GM23248 (cell line): ENCODE measurements at regions not wholly inside any gene's neighbourhood (a gene's known extent, or its start where the extent isn't known, plus 50 kb on each side); places are given as distances from the start of the nearest gene placed in this dataset.

Experiments
- DNase-seq: peaks from one replicate; pipeline ENCODE4 v3.0.0-alpha.2; 2015
- H2AFZ ChIP-seq: fragments of 200-600 bp; sonication (generic); 2 replicates; pipeline ENCODE4 v1.6.1; 2016; ENCODE audit warnings: antibody characterized with exemption
- H3F3A ChIP-seq: fragments of 200-600 bp; sonication (generic); 2 replicates; pipeline ENCODE4 v1.6.1; 2016; ENCODE audit warnings: mild to moderate bottlenecking, antibody characterized with exemption, mixed run types; ENCODE audit not compliant: insufficient read depth
- H3K27ac ChIP-seq: fragments of 200-600 bp; sonication (generic); 2 replicates; pipeline ENCODE4 v1.5.1; 2016; ENCODE audit warnings: mild to moderate bottlenecking
- H3K27me3 ChIP-seq: fragments of 200-600 bp; sonication (generic); replicated peaks from 2 replicates; pipeline ENCODE4 v1.6.1; 2016; ENCODE audit warnings: mild to moderate bottlenecking; ENCODE audit not compliant: insufficient read depth
- H3K36me3 ChIP-seq: fragments of 200-600 bp; sonication (generic); 2 replicates; pipeline ENCODE4 v1.6.1; 2016; ENCODE audit warnings: low read depth, mild to moderate bottlenecking
- H3K4me1 ChIP-seq: fragments of 200-600 bp; sonication (generic); 2 replicates; pipeline ENCODE4 v1.6.1; 2016; ENCODE audit warnings: mild to moderate bottlenecking; ENCODE audit not compliant: insufficient read depth
- H3K4me2 ChIP-seq: fragments of 200-600 bp; sonication (generic); one replicate; pipeline ENCODE4 v1.6.1; 2016; ENCODE audit warnings: mild to moderate bottlenecking; ENCODE audit not compliant: unreplicated experiment
- H3K4me3 ChIP-seq: fragments of 200-600 bp; sonication (generic); 2 replicates; pipeline ENCODE4 v1.5.1; 2016; ENCODE audit warnings: mild to moderate bottlenecking
- H3K79me2 ChIP-seq: fragments of 200-600 bp; sonication (generic); 2 replicates; pipeline ENCODE4 v1.6.1; 2016; ENCODE audit warnings: mild to moderate bottlenecking; ENCODE audit not compliant: insufficient read depth
- H3K9ac ChIP-seq: fragments of 200-600 bp; sonication (generic); 2 replicates; pipeline ENCODE4 v1.6.1; 2016; ENCODE audit warnings: mild to moderate bottlenecking
- H3K9me2 ChIP-seq: fragments of 200-600 bp; sonication (generic); 2 replicates; pipeline ENCODE4 v1.6.1; 2016; ENCODE audit warnings: mixed run types, mild to moderate bottlenecking, moderate library complexity; ENCODE audit not compliant: insufficient read depth
- H3K9me3 ChIP-seq: fragments of 200-600 bp; sonication (generic); one replicate; pipeline ENCODE4 v1.6.1; 2017; ENCODE audit warnings: low read depth
- H4K20me1 ChIP-seq: fragments of 200-600 bp; sonication (generic); 2 replicates; pipeline ENCODE4 v1.6.0; 2016; ENCODE audit not compliant: insufficient read depth
- EZH2 ChIP-seq: fragments of 200-600 bp; sonication (generic); IDR thresholded peaks from 2 replicates; pipeline ENCODE4 v1.6.1; 2018; ENCODE audit warnings: antibody characterized with exemption, mild to moderate bottlenecking; ENCODE audit not compliant: insufficient read depth, poor library complexity, severe bottlenecking
- EZH2phosphoT487 ChIP-seq: fragments of 200-600 bp; sonication (generic); IDR thresholded peaks from 2 replicates; pipeline ENCODE4 v1.6.1; 2018; ENCODE audit warnings: antibody characterized with exemption, moderate library complexity, mild to moderate bottlenecking, low read depth; ENCODE audit not compliant: insufficient read depth
- WGBS, 2 experiments: methylation state at CpG; one replicate each; pipeline ENCODE4 v1.1.6; 2015 to 2017; ENCODE audit warnings: low lambda C conversion rate in 2 of 2, low coverage in 1 of 2; ENCODE audit errors: missing lambda C conversion rate in 2 of 2; 5-methylcytosine and 5-hydroxymethylcytosine counted together
- in situ Hi-C: fragments of 300-500 bp; cut with MboI; formaldehyde crosslinking; loops from 2 replicates; pipeline ENCODE4 v1.15.0; 2020

DNA sequence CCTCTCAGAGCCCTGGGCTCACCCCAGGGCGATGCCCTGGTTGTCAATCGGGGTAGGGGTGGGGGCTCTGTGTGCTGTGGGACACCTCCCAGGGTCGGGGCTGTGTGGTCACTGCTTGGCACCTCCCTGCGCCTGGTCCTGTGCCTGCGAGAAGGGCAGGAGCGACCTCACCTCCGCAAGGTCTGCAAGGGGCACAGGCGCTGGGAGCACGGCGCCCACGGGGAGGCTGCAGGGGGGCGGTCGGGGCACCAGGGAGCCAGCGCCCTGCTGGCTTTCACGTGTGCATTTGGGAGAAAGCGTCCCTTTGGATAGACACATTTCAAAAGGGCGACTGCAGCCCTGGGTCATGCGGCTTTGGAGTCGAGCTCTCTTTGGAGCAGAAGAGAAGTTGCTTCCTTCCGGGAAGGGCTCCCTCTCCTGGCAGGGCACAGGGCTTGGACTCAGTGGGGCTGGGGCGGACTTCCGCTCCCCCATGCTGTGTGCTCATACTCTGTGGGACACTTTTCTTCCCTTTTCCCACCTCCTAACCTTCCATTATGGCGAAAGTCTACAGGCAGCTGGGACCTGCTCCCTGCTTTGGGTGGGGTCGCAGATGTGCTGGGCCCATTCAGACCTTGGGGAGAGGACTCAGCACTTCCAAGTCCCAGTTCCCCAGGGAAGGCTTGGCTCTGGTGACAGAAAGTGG, 52.9 kb upstream of the SLC28A3 start:
- Histone ChIP-seq H3K4me3 (no peak overlapping the region), H3K27me3 (no peaks in the 10 kb centered on the region), H3K27ac (no peak overlapping the region), H4K20me1 (no peaks in the 10 kb centered on the region), H3K4me2 (no peak overlapping the region), H2AFZ (no peak overlapping the region), H3K9ac (no peak overlapping the region), H3K36me3 (no peaks in the 10 kb centered on the region), H3K4me1 (peaks cover 19% of the 10 kb centered on the region), H3K79me2 (no peaks in the 10 kb centered on the region), H3K9me3 (no peaks in the 10 kb centered on the region), H3F3A (no peaks in the 10 kb centered on the region), H3K9me2 (no peaks in the 10 kb centered on the region)
- TF ChIP-seq EZH2phosphoT487: no peak
- 88 to 89% methylated on average over 22 to 24 of the region's 24 CpGs for WGBS, 2 experiments
- DNase-seq: no peak
- in situ Hi-C loops: loop anchor here (25.0 kb wide), 1 partner anchor 1219 kb away; no protein-coding TSS in a partner anchor

DNA sequence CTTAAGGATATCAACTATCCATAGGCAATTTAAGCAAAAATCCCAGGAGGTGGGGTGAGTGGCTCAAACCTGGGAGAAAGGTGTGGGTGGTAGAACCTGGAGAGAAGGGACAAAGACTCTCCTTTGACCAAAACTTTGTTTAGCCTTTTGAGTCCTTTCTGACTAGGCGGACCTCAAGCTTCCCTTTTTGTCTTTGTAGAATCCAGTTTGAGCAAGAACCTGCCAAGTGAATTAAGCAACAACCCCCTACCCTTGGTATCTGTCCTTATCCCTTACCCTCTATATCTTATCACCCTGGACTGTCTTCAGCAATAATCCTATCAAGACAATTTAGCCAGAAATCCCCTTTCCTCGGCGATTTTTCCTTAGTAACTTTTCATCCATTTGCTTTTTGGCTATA, 53.5 kb upstream of the SLC28A3 start:
- Histone ChIP-seq H2AFZ (no peak overlapping the region), H3K4me1 (peaks cover 20% of the 10 kb centered on the region), H3K9ac (no peak overlapping the region), H3F3A (no peaks in the 10 kb centered on the region), H3K79me2 (no peaks in the 10 kb centered on the region), H3K9me3 (no peaks in the 10 kb centered on the region), H3K4me2 (no peak overlapping the region), H3K27me3 (no peaks in the 10 kb centered on the region), H4K20me1 (no peaks in the 10 kb centered on the region), H3K36me3 (no peaks in the 10 kb centered on the region), H3K9me2 (no peaks in the 10 kb centered on the region), H3K4me3 (no peak overlapping the region), H3K27ac (no peak overlapping the region)
- in situ Hi-C loops: loop anchor here (25.0 kb wide), 1 partner anchor 1218 kb away; no protein-coding TSS in a partner anchor
- DNase-seq: no peak
- TF ChIP-seq EZH2phosphoT487: no peak
- TF ChIP-seq EZH2: no peak
- 93 to 95% methylated on average over 3 of the region's 3 CpGs for WGBS, 2 experiments

DNA sequence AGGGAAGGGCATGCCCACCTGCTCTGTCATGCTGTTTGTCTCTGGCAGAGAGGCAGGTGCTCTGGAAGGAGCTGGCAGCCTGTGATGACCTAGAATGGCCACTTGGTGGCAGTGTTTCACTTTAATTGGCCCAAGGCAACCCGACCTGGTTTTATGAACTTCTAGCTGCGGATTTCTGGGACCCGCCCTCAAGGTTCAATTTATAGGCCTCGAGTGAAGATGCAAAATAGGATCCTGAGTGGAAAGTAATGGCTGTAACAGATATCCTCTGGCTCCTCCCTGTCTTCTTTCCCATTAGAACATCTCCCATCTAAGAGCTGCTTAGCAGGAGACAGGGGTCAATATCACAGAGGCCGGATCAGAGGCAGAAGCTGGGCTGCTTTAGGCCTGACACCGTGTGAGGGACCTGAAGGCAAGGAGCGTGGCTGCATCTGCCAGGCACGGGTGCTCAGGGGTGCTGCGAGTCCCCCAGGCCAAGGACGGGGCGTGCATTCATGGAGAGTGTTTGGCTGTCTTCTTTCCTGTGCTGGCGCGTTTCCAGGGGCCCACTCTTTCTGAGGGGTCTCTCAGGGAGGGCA, 56.7 kb upstream of the SLC28A3 start:
- Histone ChIP-seq H4K20me1 (no peaks in the 10 kb centered on the region), H3K4me1 (peaks cover 13% of the 10 kb centered on the region), H3K9me3 (no peaks in the 10 kb centered on the region), H3K27ac (no peak overlapping the region), H3K36me3 (no peaks in the 10 kb centered on the region), H3K9ac (no peak overlapping the region), H3F3A (no peaks in the 10 kb centered on the region), H3K79me2 (no peaks in the 10 kb centered on the region), H2AFZ (peak overlapping the region; percentile 43), H3K27me3 (no peaks in the 10 kb centered on the region), H3K4me3 (no peak overlapping the region), H3K9me2 (no peaks in the 10 kb centered on the region), H3K4me2 (peak overlapping the region; percentile 6)
- TF ChIP-seq EZH2 (no peak), EZH2phosphoT487 (no peak)
- DNase-seq: peak; percentile 82
- WGBS, 2 experiments: 39 to 41% methylated on average over 13 of the region's 13 CpGs
- in situ Hi-C loops: loop anchor here (25.0 kb wide), 1 partner anchor 1215 kb away; no protein-coding TSS in a partner anchor

DNA sequence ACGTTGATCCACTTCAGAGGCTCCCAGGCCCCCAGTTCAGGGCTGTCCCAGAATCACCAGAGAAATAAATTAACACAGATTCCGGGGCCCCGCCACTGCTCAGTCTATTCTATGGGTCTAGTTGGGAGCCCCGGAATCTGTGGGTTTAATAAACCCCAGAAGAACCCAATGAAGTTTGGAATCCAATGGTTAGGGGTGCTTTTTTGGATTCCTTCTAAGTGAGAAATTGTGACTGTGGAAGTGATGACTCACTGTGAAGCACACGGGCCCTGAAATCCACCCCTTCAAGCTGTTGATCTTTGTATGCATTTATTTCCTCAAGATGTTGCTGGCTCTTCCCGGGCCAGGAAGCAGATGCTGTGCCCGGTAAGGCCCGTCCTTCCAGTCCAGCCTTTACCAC, 57.3 kb upstream of the SLC28A3 start:
- no peak overlapping the region for H3K9ac ChIP-seq
- H3K36me3 ChIP-seq: no peaks in the 10 kb centered on the region
- no peak overlapping the region for H3K27ac ChIP-seq
- TF ChIP-seq EZH2phosphoT487 (no peak), EZH2 (no peak)
- no peaks in the 10 kb centered on the region for H4K20me1 ChIP-seq
- peak overlapping the region; percentile 6 for H3K4me2 ChIP-seq
- H3F3A ChIP-seq: no peaks in the 10 kb centered on the region
- peak overlapping the region; percentile 43 for H2AFZ ChIP-seq
- H3K27me3 ChIP-seq: no peaks in the 10 kb centered on the region
- WGBS, 2 experiments: 21 to 29% methylated on average over 8 of the region's 8 CpGs
- H3K9me3 ChIP-seq: no peaks in the 10 kb centered on the region
- no peak overlapping the region for H3K4me3 ChIP-seq
- H3K4me1 ChIP-seq: peaks cover 13% of the 10 kb centered on the region
- H3K79me2 ChIP-seq: no peaks in the 10 kb centered on the region
- H3K9me2 ChIP-seq: no peaks in the 10 kb centered on the region
- DNase-seq: peak; percentile 85
- in situ Hi-C loops: loop anchor here (25.0 kb wide), 1 partner anchor 1214 kb away; no protein-coding TSS in a partner anchor
